DOHH2 (cell line): ENCODE measurements at regions not wholly inside any gene's neighbourhood (a gene's known extent, or its start where the extent isn't known, plus 50 kb on each side); places are given as distances from the start of the nearest gene placed in this dataset.

Experiments used
- EZH2phosphoT487 ChIP-seq: fragments of 200-600 bp; sonication (generic); IDR thresholded peaks from 2 replicates; pipeline ENCODE4 v1.6.1; 2017; ENCODE audit warnings: borderline replicate concordance, mild to moderate bottlenecking, antibody characterized with exemption, low read length, moderate library complexity, mixed read lengths
- TF ChIP-seq, protein P1 (sequence below): fragments of 200-600 bp; sonication (generic); IDR thresholded peaks from one replicate; pipeline ENCODE4 v1.5.1; 2014; ENCODE audit warnings: antibody characterized with exemption, mild to moderate bottlenecking, low read depth, low read length; ENCODE audit not compliant: poor library complexity, severe bottlenecking

DNA sequence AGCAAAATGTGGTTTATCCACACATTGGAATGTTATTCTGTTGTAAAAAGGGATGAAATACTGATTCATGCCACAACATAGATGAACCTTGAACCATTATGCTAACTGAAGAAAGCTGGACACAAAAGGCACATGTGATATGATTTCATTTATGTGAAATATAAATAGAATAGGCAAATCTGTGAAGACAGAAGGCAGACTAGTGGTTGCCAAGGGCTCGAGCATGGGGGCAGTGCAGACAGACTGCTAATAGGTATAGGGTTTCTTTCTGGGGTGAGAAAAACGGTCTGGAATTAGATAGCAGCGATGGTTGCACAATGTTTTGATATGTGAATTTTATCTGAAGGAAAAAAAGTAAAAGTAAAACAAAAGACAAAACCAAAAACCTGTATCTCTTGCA is 54.6 kb upstream of the FNDC1 start:
- TF ChIP-seq, protein P1, sequence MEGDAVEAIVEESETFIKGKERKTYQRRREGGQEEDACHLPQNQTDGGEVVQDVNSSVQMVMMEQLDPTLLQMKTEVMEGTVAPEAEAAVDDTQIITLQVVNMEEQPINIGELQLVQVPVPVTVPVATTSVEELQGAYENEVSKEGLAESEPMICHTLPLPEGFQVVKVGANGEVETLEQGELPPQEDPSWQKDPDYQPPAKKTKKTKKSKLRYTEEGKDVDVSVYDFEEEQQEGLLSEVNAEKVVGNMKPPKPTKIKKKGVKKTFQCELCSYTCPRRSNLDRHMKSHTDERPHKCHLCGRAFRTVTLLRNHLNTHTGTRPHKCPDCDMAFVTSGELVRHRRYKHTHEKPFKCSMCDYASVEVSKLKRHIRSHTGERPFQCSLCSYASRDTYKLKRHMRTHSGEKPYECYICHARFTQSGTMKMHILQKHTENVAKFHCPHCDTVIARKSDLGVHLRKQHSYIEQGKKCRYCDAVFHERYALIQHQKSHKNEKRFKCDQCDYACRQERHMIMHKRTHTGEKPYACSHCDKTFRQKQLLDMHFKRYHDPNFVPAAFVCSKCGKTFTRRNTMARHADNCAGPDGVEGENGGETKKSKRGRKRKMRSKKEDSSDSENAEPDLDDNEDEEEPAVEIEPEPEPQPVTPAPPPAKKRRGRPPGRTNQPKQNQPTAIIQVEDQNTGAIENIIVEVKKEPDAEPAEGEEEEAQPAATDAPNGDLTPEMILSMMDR: peak; percentile 18
- no peak for TF ChIP-seq EZH2phosphoT487
